Trophoblast cell (in vitro differentiated cells and primary cell): ENCODE measurements at regions not wholly inside any gene's neighbourhood (a gene's known extent, or its start where the extent isn't known, plus 50 kb on each side); places are given as distances from the start of the nearest gene placed in this dataset.

Experiments used
- DNase-seq, 2 donors: peaks; one replicate each; pipeline ENCODE4 v3.0.0-alpha.2; 2016
- H2AFZ ChIP-seq: 2 replicates; pipeline ENCODE4 v1.6.1; 2013; ENCODE audit warnings: low read length, moderate library complexity, mild to moderate bottlenecking; ENCODE audit not compliant: insufficient read depth, poor library complexity
- H2AK5ac ChIP-seq: 2 replicates; pipeline ENCODE4 v1.6.1; 2013; ENCODE audit warnings: mild to moderate bottlenecking, low read length
- H2BK120ac ChIP-seq: 2 replicates; pipeline ENCODE4 v1.6.1; 2013; ENCODE audit warnings: low read length, mild to moderate bottlenecking, moderate library complexity; ENCODE audit not compliant: insufficient read depth, poor library complexity
- H2BK12ac ChIP-seq: 2 replicates; pipeline ENCODE4 v1.6.1; 2013; ENCODE audit warnings: mild to moderate bottlenecking, low read length, moderate library complexity
- H2BK5ac ChIP-seq: 2 replicates; pipeline ENCODE4 v1.6.1; 2013; ENCODE audit warnings: low read length, low read depth, moderate library complexity, mild to moderate bottlenecking; ENCODE audit not compliant: poor library complexity
- H3K14ac ChIP-seq: 2 replicates; pipeline ENCODE4 v1.6.1; 2013; ENCODE audit warnings: mild to moderate bottlenecking, low read length
- H3K18ac ChIP-seq: 2 replicates; pipeline ENCODE4 v1.6.1; 2013; ENCODE audit warnings: mild to moderate bottlenecking, low read length
- H3K23ac ChIP-seq: 2 replicates; pipeline ENCODE4 v1.6.1; 2013; ENCODE audit warnings: low read length
- H3K27ac ChIP-seq: 2 replicates; pipeline ENCODE4 v1.5.1; 2013; ENCODE audit warnings: low read depth, mild to moderate bottlenecking, inconsistent platforms, low read length, moderate library complexity
- H3K27me3 ChIP-seq: 2 replicates; pipeline ENCODE4 v1.6.1; 2013; ENCODE audit warnings: inconsistent platforms, mild to moderate bottlenecking, low read length, moderate library complexity; ENCODE audit not compliant: insufficient read depth
- H3K36me3 ChIP-seq, 2 experiments: 1 replicate in 1 of 2; 2 replicates in 1 of 2; pipeline ENCODE4 v1.6.1; 2013; ENCODE audit warnings: low read length in 2 of 2, mild to moderate bottlenecking in 2 of 2, moderate library complexity in 1 of 2; ENCODE audit not compliant: insufficient read depth in 2 of 2, control insufficient read depth in 1 of 2
- H3K4ac ChIP-seq: 2 replicates; pipeline ENCODE4 v1.6.1; 2013; ENCODE audit warnings: low read depth, mild to moderate bottlenecking, low read length, moderate library complexity
- H3K4me1 ChIP-seq, 2 experiments: 1 replicate in 1 of 2; 2 replicates in 1 of 2; pipeline ENCODE4 v1.6.1; 2013; ENCODE audit warnings: low read length in 2 of 2, mild to moderate bottlenecking in 2 of 2, moderate library complexity in 1 of 2; ENCODE audit not compliant: insufficient read depth in 2 of 2, control insufficient read depth in 1 of 2
- H3K4me2 ChIP-seq: 2 replicates; pipeline ENCODE4 v1.6.1; 2013; ENCODE audit warnings: inconsistent platforms, mild to moderate bottlenecking, low read length, moderate library complexity
- H3K4me3 ChIP-seq: 2 replicates; pipeline ENCODE4 v1.5.1; 2013; ENCODE audit warnings: mild to moderate bottlenecking, low read depth, low read length, inconsistent platforms
- H3K79me1 ChIP-seq: one replicate; pipeline ENCODE4 v1.6.1; 2013; ENCODE audit warnings: low read length
- H3K79me2 ChIP-seq: 2 replicates; pipeline ENCODE4 v1.6.1; 2013; ENCODE audit warnings: low read length, mild to moderate bottlenecking; ENCODE audit not compliant: control insufficient read depth, insufficient read depth, poor library complexity
- H3K9ac ChIP-seq: 2 replicates; pipeline ENCODE4 v1.6.1; 2013; ENCODE audit warnings: mild to moderate bottlenecking, low read length
- H3K9me3 ChIP-seq: 2 replicates; pipeline ENCODE4 v1.6.1; 2013; ENCODE audit warnings: low read depth, mild to moderate bottlenecking, control low read depth, inconsistent platforms, low read length; ENCODE audit not compliant: insufficient read depth
- H4K12ac ChIP-seq: 2 replicates; pipeline ENCODE4 v1.6.1; 2013; ENCODE audit warnings: low read depth, mild to moderate bottlenecking, low read length, moderate library complexity
- H4K8ac ChIP-seq: 2 replicates; pipeline ENCODE4 v1.6.1; 2013; ENCODE audit warnings: low read depth, mild to moderate bottlenecking, low read length, moderate library complexity
- H4K91ac ChIP-seq: one replicate; pipeline ENCODE4 v1.6.1; 2013; ENCODE audit warnings: low read depth, mild to moderate bottlenecking, low read length, moderate library complexity
- WGBS: extraction: QIAGEN DNeasy Blood & Tissue Kit; methylation state at CpG from one replicate; pipeline ENCODE4 v1.1.7; 2013; ENCODE audit warnings: missing lambda C conversion rate; ENCODE audit not compliant: insufficient read length, insufficient coverage; ENCODE audit errors: extremely low coverage; 5-methylcytosine and 5-hydroxymethylcytosine counted together

- H3K36me3 ChIP-seq: no peaks in the 10 kb centered on the region
- no peak overlapping the region for H3K23ac ChIP-seq
- no peak overlapping the region for H3K4me3 ChIP-seq
- no CpG with 5 or more reads among the region's 6 CpGs for WGBS
- H2AFZ ChIP-seq: no peak overlapping the region
- H2BK120ac ChIP-seq: no peak overlapping the region
- H3K79me2 ChIP-seq: no peaks in the 10 kb centered on the region
- H3K4me1 ChIP-seq: no peaks in the 10 kb centered on the region
- no peak overlapping the region for H3K9ac ChIP-seq
- H3K18ac ChIP-seq: no peak overlapping the region
- no peaks in the 10 kb centered on the region for H3K79me1 ChIP-seq
- no peak overlapping the region for H3K27ac ChIP-seq
- no peak overlapping the region for H3K4me2 ChIP-seq
- no peak overlapping the region for H4K8ac ChIP-seq
- H4K91ac ChIP-seq: no peak overlapping the region
- no peak overlapping the region for H3K14ac ChIP-seq
- H4K12ac ChIP-seq: no peak overlapping the region
- H2AK5ac ChIP-seq: no peak overlapping the region
- DNase-seq: peak; percentile 12 to 82
- no peak overlapping the region for H2BK5ac ChIP-seq
- H3K4ac ChIP-seq: no peak overlapping the region
- H2BK12ac ChIP-seq: no peak overlapping the region
- no peaks in the 10 kb centered on the region for H3K27me3 ChIP-seq
- no peaks in the 10 kb centered on the region for H3K9me3 ChIP-seq
Measured at GRCh38 chr3:69671082-69671952, 67.9 kb upstream of the MITF start.

DNA sequence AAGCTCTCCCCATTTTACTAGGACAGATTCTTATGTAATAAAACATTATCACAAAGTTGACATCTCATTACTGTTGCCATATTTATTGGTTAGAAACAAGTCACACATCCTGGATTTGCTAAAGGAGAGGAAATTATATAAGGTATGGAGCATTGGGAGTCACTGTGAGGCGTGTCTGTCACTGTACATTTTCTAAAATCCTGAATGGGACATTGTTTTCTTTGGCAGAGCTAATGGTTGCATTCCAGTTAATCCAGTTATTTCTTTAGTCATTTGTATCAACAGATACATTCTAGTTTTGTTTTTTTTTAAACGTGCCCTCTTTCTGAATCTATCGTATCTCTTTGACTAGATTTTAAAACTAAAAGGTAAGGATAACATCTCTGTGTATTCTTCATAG is 70.2 kb upstream of the MITF start:
- Histone ChIP-seq H3K4me2 (no peak overlapping the region), H3K79me2 (no peaks in the 10 kb centered on the region), H4K8ac (no peak overlapping the region), H2BK12ac (no peak overlapping the region), H3K79me1 (no peaks in the 10 kb centered on the region), H4K12ac (no peak overlapping the region), H4K91ac (no peak overlapping the region), H2BK120ac (no peak overlapping the region), H3K36me3 (no peaks in the 10 kb centered on the region), H3K27ac (no peak overlapping the region), H2AK5ac (no peak overlapping the region), H3K18ac (no peak overlapping the region), H2BK5ac (no peak overlapping the region), H3K4me3 (no peak overlapping the region), H2AFZ (no peak overlapping the region), H3K9ac (no peak overlapping the region), H3K9me3 (no peaks in the 10 kb centered on the region), H3K14ac (no peak overlapping the region), H3K4me1 (no peaks in the 10 kb centered on the region), H3K4ac (no peak overlapping the region), H3K23ac (no peak overlapping the region), H3K27me3 (no peaks in the 10 kb centered on the region)
- no CpG with 5 or more reads among the region's 3 CpGs for WGBS
- peak in 1 of 2 donors; percentile 14 for DNase-seq

- no peaks in the 10 kb centered on the region for H3K36me3 ChIP-seq
- H2AFZ ChIP-seq: no peak overlapping the region
- no peak overlapping the region for H3K18ac ChIP-seq
- no peak overlapping the region for H3K4me3 ChIP-seq
- no peak overlapping the region for H2BK12ac ChIP-seq
- peaks cover 4% of the 10 kb centered on the region for H3K9me3 ChIP-seq
- no peak overlapping the region for H4K8ac ChIP-seq
- H2AK5ac ChIP-seq: no peak overlapping the region
- H3K14ac ChIP-seq: no peak overlapping the region
- H3K4me2 ChIP-seq: no peak overlapping the region
- no peak overlapping the region for H2BK5ac ChIP-seq
- DNase-seq: peak; percentile 12 to 28
- H3K27me3 ChIP-seq: no peaks in the 10 kb centered on the region
- H3K79me1 ChIP-seq: no peaks in the 10 kb centered on the region
- no peaks in the 10 kb centered on the region for H3K4me1 ChIP-seq
- no peak overlapping the region for H2BK120ac ChIP-seq
- no peak overlapping the region for H3K27ac ChIP-seq
- H4K91ac ChIP-seq: no peak overlapping the region
- H3K9ac ChIP-seq: no peak overlapping the region
- H3K23ac ChIP-seq: no peak overlapping the region
- no peak overlapping the region for H4K12ac ChIP-seq
- H3K4ac ChIP-seq: no peak overlapping the region
- no CpG with 5 or more reads among the region's 4 CpGs for WGBS
- H3K79me2 ChIP-seq: no peaks in the 10 kb centered on the region
Measured at GRCh38 chr3:69665026-69665737, 74.1 kb upstream of the MITF start.

- H3K36me3 ChIP-seq: no peaks in the 10 kb centered on the region
- H3K9me3 ChIP-seq: peaks cover 4% of the 10 kb centered on the region
- no peak overlapping the region for H4K91ac ChIP-seq
- H4K12ac ChIP-seq: no peak overlapping the region
- H3K27me3 ChIP-seq: no peaks in the 10 kb centered on the region
- H3K27ac ChIP-seq: no peak overlapping the region
- no peak overlapping the region for H3K18ac ChIP-seq
- WGBS: no CpG with 5 or more reads among the region's 36 CpGs
- no peak overlapping the region for H2AFZ ChIP-seq
- no peak overlapping the region for H3K9ac ChIP-seq
- H3K23ac ChIP-seq: no peak overlapping the region
- H2AK5ac ChIP-seq: no peak overlapping the region
- no peak overlapping the region for H3K4ac ChIP-seq
- no peak overlapping the region for H3K4me2 ChIP-seq
- H2BK5ac ChIP-seq: no peak overlapping the region
- no peak overlapping the region for H3K14ac ChIP-seq
- H3K79me1 ChIP-seq: no peaks in the 10 kb centered on the region
- no peak overlapping the region for H2BK12ac ChIP-seq
- H2BK120ac ChIP-seq: no peak overlapping the region
- H3K4me1 ChIP-seq: no peaks in the 10 kb centered on the region
- no peak overlapping the region for H4K8ac ChIP-seq
- H3K79me2 ChIP-seq: no peaks in the 10 kb centered on the region
- no peak overlapping the region for H3K4me3 ChIP-seq
- DNase-seq: no peak
Measured at GRCh38 chr3:69660631-69661030, 78.6 kb upstream of the MITF start.
